Mucosa of stomach (tissue), 1 donor: ENCODE measurements at regions not wholly inside any gene's neighbourhood (a gene's known extent, or its start where the extent isn't known, plus 50 kb on each side); places are given as distances from the start of the nearest gene placed in this dataset.

Experiments
- H3K27me3 ChIP-seq: one replicate; pipeline ENCODE4 v1.7.0; 2013; ENCODE audit warnings: mild to moderate bottlenecking, low read length; ENCODE audit not compliant: control insufficient read depth, insufficient read depth
- H3K36me3 ChIP-seq: one replicate; pipeline ENCODE4 v1.7.0; 2013; ENCODE audit warnings: low read length; ENCODE audit not compliant: control insufficient read depth, insufficient read depth
- H3K4me1 ChIP-seq: one replicate; pipeline ENCODE4 v1.7.0; 2013; ENCODE audit warnings: mild to moderate bottlenecking, low read length; ENCODE audit not compliant: control insufficient read depth, insufficient read depth
- H3K4me3 ChIP-seq: one replicate; pipeline ENCODE4 v1.7.0; 2013; ENCODE audit warnings: low read length
- H3K9ac ChIP-seq: one replicate; pipeline ENCODE4 v1.7.0; 2013; ENCODE audit warnings: mild to moderate bottlenecking, low read length, moderate library complexity
- H3K9me3 ChIP-seq: one replicate; pipeline ENCODE4 v1.7.0; 2013; ENCODE audit warnings: mild to moderate bottlenecking, low read length, moderate library complexity; ENCODE audit not compliant: control insufficient read depth
- donor health status: Pancreatic carcinoma.

GRCh38 chr3:8279476-8279875, 222.1 kb upstream of the LMCD1 start:
- Histone ChIP-seq H3K4me3 (no peak overlapping the region), H3K9ac (no peak overlapping the region), H3K4me1 (no peaks in the 10 kb centered on the region), H3K9me3 (no peaks in the 10 kb centered on the region), H3K36me3 (no peaks in the 10 kb centered on the region), H3K27me3 (no peaks in the 10 kb centered on the region)

GRCh38 chr3:8279886-8280550, 221.6 kb upstream of the LMCD1 start:
- H3K36me3 ChIP-seq = no peaks in the 10 kb centered on the region
- no peaks in the 10 kb centered on the region for H3K9me3 ChIP-seq
- H3K4me1 ChIP-seq = no peaks in the 10 kb centered on the region
- no peak overlapping the region for H3K9ac ChIP-seq
- H3K4me3 ChIP-seq = no peak overlapping the region
- H3K27me3 ChIP-seq = no peaks in the 10 kb centered on the region

GRCh38 chr3:8282541-8283165, 219.0 kb upstream of the LMCD1 start:
- Histone ChIP-seq H3K36me3 (no peaks in the 10 kb centered on the region), H3K4me3 (no peak overlapping the region), H3K9me3 (no peaks in the 10 kb centered on the region), H3K9ac (no peak overlapping the region), H3K27me3 (no peaks in the 10 kb centered on the region), H3K4me1 (no peaks in the 10 kb centered on the region)

GRCh38 chr3:8283193-8283592, 218.4 kb upstream of the LMCD1 start:
- H3K4me3 ChIP-seq = no peak overlapping the region
- H3K9ac ChIP-seq = no peak overlapping the region
- no peaks in the 10 kb centered on the region for H3K27me3 ChIP-seq
- H3K36me3 ChIP-seq = no peaks in the 10 kb centered on the region
- H3K9me3 ChIP-seq = no peaks in the 10 kb centered on the region
- no peaks in the 10 kb centered on the region for H3K4me1 ChIP-seq

GRCh38 chr3:8286086-8286485, 215.5 kb upstream of the LMCD1 start:
- no peaks in the 10 kb centered on the region for H3K4me1 ChIP-seq
- H3K4me3 ChIP-seq = no peak overlapping the region
- H3K27me3 ChIP-seq = no peaks in the 10 kb centered on the region
- H3K9me3 ChIP-seq = no peaks in the 10 kb centered on the region
- H3K9ac ChIP-seq = no peak overlapping the region
- no peaks in the 10 kb centered on the region for H3K36me3 ChIP-seq

- no peak overlapping the region for H3K4me3 ChIP-seq
- H3K4me1 ChIP-seq = no peaks in the 10 kb centered on the region
- no peaks in the 10 kb centered on the region for H3K27me3 ChIP-seq
- H3K36me3 ChIP-seq = no peaks in the 10 kb centered on the region
- H3K9me3 ChIP-seq = no peaks in the 10 kb centered on the region
- no peak overlapping the region for H3K9ac ChIP-seq
These were observed 214.9 kb upstream of the LMCD1 start for GRCh38 chr3:8286749-8287148.

GRCh38 chr3:8290611-8291010, 211.0 kb upstream of the LMCD1 start:
- no peaks in the 10 kb centered on the region for H3K9me3 ChIP-seq
- H3K4me3 ChIP-seq = no peak overlapping the region
- H3K9ac ChIP-seq = no peak overlapping the region
- no peaks in the 10 kb centered on the region for H3K36me3 ChIP-seq
- H3K4me1 ChIP-seq = no peaks in the 10 kb centered on the region
- H3K27me3 ChIP-seq = no peaks in the 10 kb centered on the region

GRCh38 chr3:8296461-8296860, 205.2 kb upstream of the LMCD1 start:
- no peaks in the 10 kb centered on the region for H3K36me3 ChIP-seq
- H3K9ac ChIP-seq = no peak overlapping the region
- no peaks in the 10 kb centered on the region for H3K4me1 ChIP-seq
- H3K27me3 ChIP-seq = no peaks in the 10 kb centered on the region
- H3K4me3 ChIP-seq = no peak overlapping the region
- H3K9me3 ChIP-seq = no peaks in the 10 kb centered on the region

- Histone ChIP-seq H3K9ac (no peak overlapping the region), H3K27me3 (no peaks in the 10 kb centered on the region), H3K36me3 (no peaks in the 10 kb centered on the region), H3K9me3 (no peaks in the 10 kb centered on the region), H3K4me3 (no peak overlapping the region), H3K4me1 (no peaks in the 10 kb centered on the region)
These were observed 203.3 kb upstream of the LMCD1 start for GRCh38 chr3:8298021-8298954.

- Histone ChIP-seq H3K4me3 (no peak overlapping the region), H3K36me3 (no peaks in the 10 kb centered on the region), H3K9ac (no peak overlapping the region), H3K27me3 (no peaks in the 10 kb centered on the region), H3K4me1 (no peaks in the 10 kb centered on the region), H3K9me3 (no peaks in the 10 kb centered on the region)
These were observed 199.5 kb upstream of the LMCD1 start for GRCh38 chr3:8301977-8302735.

GRCh38 chr3:8303466-8303865, 198.2 kb upstream of the LMCD1 start:
- no peaks in the 10 kb centered on the region for H3K36me3 ChIP-seq
- no peaks in the 10 kb centered on the region for H3K27me3 ChIP-seq
- H3K9me3 ChIP-seq = no peaks in the 10 kb centered on the region
- H3K4me1 ChIP-seq = no peaks in the 10 kb centered on the region
- no peak overlapping the region for H3K4me3 ChIP-seq
- no peak overlapping the region for H3K9ac ChIP-seq
